SK-N-MC (cell line): ENCODE measurements at regions not wholly inside any gene's neighbourhood (a gene's known extent, or its start where the extent isn't known, plus 50 kb on each side); places are given as distances from the start of the nearest gene placed in this dataset.

Source experiments
- DNase-seq: peaks from one replicate; pipeline ENCODE4 v3.0.0-alpha.2; 2011; ENCODE audit warnings: low read depth, low spot score
- H3K27ac ChIP-seq: fragments of 200-600 bp; sonication (generic); 2 replicates; pipeline ENCODE4 v1.5.1; 2016; ENCODE audit warnings: mixed run types
- H3K36me3 ChIP-seq: fragments of 200-600 bp; sonication (generic); 2 replicates; pipeline ENCODE4 v1.6.1; 2017; ENCODE audit warnings: antibody characterized with exemption, low read length, mixed read lengths; ENCODE audit not compliant: insufficient read depth
- H3K4me3 ChIP-seq: fragments of 200-600 bp; sonication (generic); 2 replicates; pipeline ENCODE4 v1.5.1; 2016
- H3K9ac ChIP-seq: fragments of 200-600 bp; sonication (generic); 2 replicates; pipeline ENCODE4 v1.8.0; 2017; ENCODE audit warnings: mixed run types, mixed read lengths; ENCODE audit not compliant: insufficient read length
- H3K9me3 ChIP-seq: fragments of 200-600 bp; sonication (generic); 2 replicates; pipeline ENCODE4 v1.6.1; 2017; ENCODE audit warnings: low read depth, mild to moderate bottlenecking, antibody characterized with exemption, low read length, moderate library complexity, mixed read lengths
- EZH2 ChIP-seq: fragments of 200-600 bp; sonication (generic); IDR thresholded peaks from one replicate; pipeline ENCODE4 v1.6.1; 2017; ENCODE audit warnings: antibody characterized with exemption
- FOXP2 ChIP-seq: optimal IDR thresholded peaks from 2 replicates; pipeline ENCODE3; 2011; ENCODE audit warnings: mild to moderate bottlenecking, moderate library complexity; ENCODE audit not compliant: insufficient read depth; ENCODE audit errors: extremely low read length, control extremely low read depth
- POLR2AphosphoS5 ChIP-seq: IDR thresholded peaks from 2 replicates; pipeline ENCODE4 v1.6.1; 2012; ENCODE audit warnings: mild to moderate bottlenecking, low read depth, low read length, borderline replicate concordance

GRCh38 chr4:66187175-66187720, 517.0 kb upstream of the EPHA5 start:
- TF ChIP-seq FOXP2, result no peak
- TF ChIP-seq POLR2AphosphoS5, result no peak
- no peak for TF ChIP-seq EZH2
- Histone ChIP-seq H3K27ac (no peak overlapping the region), H3K9me3 (no peaks in the 10 kb centered on the region), H3K9ac (no peak overlapping the region), H3K36me3 (no peaks in the 10 kb centered on the region), H3K4me3 (no peak overlapping the region)
- DNase-seq, result no peak

GRCh38 chr4:66186095-66186494, 515.8 kb upstream of the EPHA5 start:
- TF ChIP-seq FOXP2 (no peak), EZH2 (no peak)
- Histone ChIP-seq H3K36me3 (no peaks in the 10 kb centered on the region), H3K9me3 (no peaks in the 10 kb centered on the region), H3K27ac (no peak overlapping the region), H3K4me3 (no peak overlapping the region), H3K9ac (no peak overlapping the region)
- no peak for DNase-seq

- no peak overlapping the region for H3K4me3 ChIP-seq
- no peak overlapping the region for H3K9ac ChIP-seq
- TF ChIP-seq FOXP2 (no peak), EZH2 (no peak), POLR2AphosphoS5 (no peak)
- no peak overlapping the region for H3K27ac ChIP-seq
- no peaks in the 10 kb centered on the region for H3K9me3 ChIP-seq
- no peaks in the 10 kb centered on the region for H3K36me3 ChIP-seq
- DNase-seq, result no peak
Observed at GRCh38 chr4:66182636-66183035, 512.3 kb upstream of the EPHA5 start.

GRCh38 chr4:66178906-66179305, 508.6 kb upstream of the EPHA5 start:
- no peak for TF ChIP-seq FOXP2
- no peak for TF ChIP-seq POLR2AphosphoS5
- TF ChIP-seq EZH2, result no peak
- Histone ChIP-seq H3K9ac (no peak overlapping the region), H3K36me3 (no peaks in the 10 kb centered on the region), H3K9me3 (peaks cover 3% of the 10 kb centered on the region; the same call in 1 of the 2 replicates), H3K27ac (no peak overlapping the region), H3K4me3 (no peak overlapping the region)
- DNase-seq, result no peak

GRCh38 chr4:66169341-66169740, 499.1 kb upstream of the EPHA5 start:
- TF ChIP-seq EZH2 (no peak), POLR2AphosphoS5 (no peak), FOXP2 (no peak)
- Histone ChIP-seq H3K36me3 (no peaks in the 10 kb centered on the region), H3K9ac (no peak overlapping the region), H3K27ac (no peak overlapping the region), H3K9me3 (peaks cover 4% of the 10 kb centered on the region; the same call in 1 of the 2 replicates), H3K4me3 (no peak overlapping the region)
- DNase-seq, result no peak

GRCh38 chr4:66164869-66165268, 494.6 kb upstream of the EPHA5 start:
- Histone ChIP-seq H3K27ac (no peak overlapping the region), H3K36me3 (no peaks in the 10 kb centered on the region), H3K9ac (no peak overlapping the region), H3K4me3 (no peak overlapping the region), H3K9me3 (no peaks in the 10 kb centered on the region)
- DNase-seq, result no peak
- TF ChIP-seq POLR2AphosphoS5, result no peak
- no peak for TF ChIP-seq FOXP2
- TF ChIP-seq EZH2, result no peak

GRCh38 chr4:66160606-66161005, 490.3 kb upstream of the EPHA5 start:
- Histone ChIP-seq H3K9me3 (no peaks in the 10 kb centered on the region), H3K36me3 (no peaks in the 10 kb centered on the region), H3K27ac (no peak overlapping the region), H3K9ac (no peak overlapping the region), H3K4me3 (no peak overlapping the region)
- DNase-seq, result no peak
- TF ChIP-seq EZH2 (no peak), FOXP2 (no peak), POLR2AphosphoS5 (no peak)

- Histone ChIP-seq H3K4me3 (no peak overlapping the region), H3K27ac (no peak overlapping the region), H3K9me3 (no peaks in the 10 kb centered on the region), H3K36me3 (no peaks in the 10 kb centered on the region), H3K9ac (no peak overlapping the region)
- TF ChIP-seq FOXP2 (no peak), EZH2 (no peak), POLR2AphosphoS5 (no peak)
- no peak for DNase-seq
Observed at GRCh38 chr4:66157594-66157993, 487.3 kb upstream of the EPHA5 start.

- H3K27ac ChIP-seq, result no peak overlapping the region
- H3K9me3 ChIP-seq, result no peaks in the 10 kb centered on the region
- TF ChIP-seq POLR2AphosphoS5 (no peak), EZH2 (no peak), FOXP2 (no peak)
- H3K36me3 ChIP-seq, result no peaks in the 10 kb centered on the region
- no peak overlapping the region for H3K9ac ChIP-seq
- no peak for DNase-seq
- no peak overlapping the region for H3K4me3 ChIP-seq
Observed at GRCh38 chr4:66130042-66130441, 459.8 kb upstream of the EPHA5 start.
